IMR-90 (cell line): ENCODE measurements at regions not wholly inside any gene's neighbourhood (a gene's known extent, or its start where the extent isn't known, plus 50 kb on each side); places are given as distances from the start of the nearest gene placed in this dataset.

Source experiments
- ATAC-seq: fragments of 200-7000 bp; cut with Tn5 transposase; 2 replicates; pipeline ENCODE4 v1.9.1; 2020; ENCODE audit warnings: low read depth, mild to moderate bottlenecking, moderate library complexity
- BruUV-seq: library from RNA; stranded (reverse); fragments of 400-500 nt; replicated peaks from 2 replicates; lab custom pipeline; 2021; lab: Mats Ljungman, UMichigan
- CTCF ChIA-PET: fragments of 300-600 bp; formaldehyde crosslinking; extraction: SDS; loops from one replicate; lab custom pipeline; 2021; ENCODE audit warnings: antibody characterized with exemption; lab: Yijun Ruan, JAX
- POLR2A ChIA-PET: fragments of 300-600 bp; sonication (Branson Sonifier 250); formaldehyde crosslinking; loops from one replicate; lab custom pipeline; 2022; ENCODE audit warnings: antibody characterized with exemption; ENCODE audit not compliant: unreplicated experiment; lab: Charles Lee
- DNase-seq: peaks from one replicate; pipeline ENCODE4 v3.0.0; 2013
- H2AFZ ChIP-seq: replicated peaks from 2 replicates; pipeline ENCODE3; 2013; ENCODE audit warnings: low read length, mild to moderate bottlenecking; ENCODE audit not compliant: poor library complexity
- H2AK5ac ChIP-seq: 2 replicates; pipeline ENCODE4 v1.6.1; 2013; ENCODE audit warnings: low read depth, low read length, inconsistent platforms
- H2AK9ac ChIP-seq: replicated peaks from 2 replicates; pipeline ENCODE3; 2013; ENCODE audit warnings: mild to moderate bottlenecking, low read depth, low read length, moderate library complexity; ENCODE audit not compliant: poor library complexity
- H2BK120ac ChIP-seq: 2 replicates; pipeline ENCODE4 v1.6.1; 2013; ENCODE audit warnings: low read depth, low read length, inconsistent platforms
- H2BK15ac ChIP-seq: 3 replicates; pipeline ENCODE4 v1.6.1; 2013; ENCODE audit warnings: low read depth, low read length, inconsistent platforms
- H2BK20ac ChIP-seq: 2 replicates; pipeline ENCODE4 v1.6.1; 2013; ENCODE audit warnings: low read depth, mild to moderate bottlenecking, inconsistent platforms, low read length, moderate library complexity
- H2BK5ac ChIP-seq: 2 replicates; pipeline ENCODE4 v1.6.1; 2013; ENCODE audit warnings: mild to moderate bottlenecking, low read depth, low read length, inconsistent platforms; ENCODE audit not compliant: poor library complexity, severe bottlenecking
- H3K14ac ChIP-seq: replicated peaks from 2 replicates; pipeline ENCODE4 v1.6.1; 2013; ENCODE audit warnings: low read depth, low read length, inconsistent platforms
- H3K18ac ChIP-seq: 2 replicates; pipeline ENCODE4 v1.6.1; 2013; ENCODE audit warnings: low read depth, low read length, control low read depth
- H3K23ac ChIP-seq: 2 replicates; pipeline ENCODE4 v1.6.1; 2013; ENCODE audit warnings: low read depth, low read length, inconsistent platforms
- H3K27ac ChIP-seq: 2 replicates; pipeline ENCODE4 v1.5.1; 2013; ENCODE audit warnings: mild to moderate bottlenecking, control low read depth, low read length; ENCODE audit not compliant: insufficient read depth
- H3K27me3 ChIP-seq: 2 replicates; pipeline ENCODE4 v1.6.1; 2013; ENCODE audit warnings: low read length; ENCODE audit not compliant: control insufficient read depth, insufficient read depth
- H3K36me3 ChIP-seq: 2 replicates; pipeline ENCODE4 v1.6.1; 2013; ENCODE audit warnings: low read length, mixed read lengths; ENCODE audit not compliant: control insufficient read depth, insufficient read depth
- H3K4ac ChIP-seq: 2 replicates; pipeline ENCODE4 v1.6.1; 2013; ENCODE audit warnings: low read depth, low read length, inconsistent platforms
- H3K4me1 ChIP-seq: 2 replicates; pipeline ENCODE4 v1.6.1; 2013; ENCODE audit warnings: low read length, mixed read lengths; ENCODE audit not compliant: control insufficient read depth, insufficient read depth
- H3K4me2 ChIP-seq: 2 replicates; pipeline ENCODE4 v1.6.1; 2013; ENCODE audit warnings: low read depth, mild to moderate bottlenecking, control low read depth, low read length, moderate library complexity
- H3K4me3 ChIP-seq: 2 replicates; pipeline ENCODE4 v1.5.1; 2013; ENCODE audit warnings: low read depth, mild to moderate bottlenecking, control low read depth, low read length, moderate library complexity; ENCODE audit not compliant: insufficient read depth
- H3K56ac ChIP-seq: 2 replicates; pipeline ENCODE4 v1.6.1; 2013; ENCODE audit warnings: low read length, inconsistent platforms; ENCODE audit not compliant: insufficient read depth; ENCODE audit errors: extremely low read depth
- H3K79me1 ChIP-seq, 2 experiments: 2 replicates each; pipeline ENCODE4 v1.6.1; 2013; ENCODE audit warnings: low read length in 2 of 2, inconsistent platforms in 1 of 2, low read depth in 1 of 2
- H3K9ac ChIP-seq: 2 replicates; pipeline ENCODE4 v1.6.1; 2013; ENCODE audit warnings: low read depth, low read length, control low read depth
- H3K9me1 ChIP-seq: 2 replicates; pipeline ENCODE4 v1.6.1; 2013; ENCODE audit warnings: low read length, inconsistent platforms; ENCODE audit not compliant: insufficient read depth
- H3K9me3 ChIP-seq: 2 replicates; pipeline ENCODE4 v1.6.1; 2013; ENCODE audit warnings: low read length; ENCODE audit not compliant: control insufficient read depth, insufficient read depth
- H4K20me1 ChIP-seq: 2 replicates; pipeline ENCODE4 v1.6.1; 2013; ENCODE audit warnings: low read length, inconsistent platforms; ENCODE audit not compliant: insufficient read depth
- H4K5ac ChIP-seq: 2 replicates; pipeline ENCODE4 v1.6.1; 2013; ENCODE audit warnings: mild to moderate bottlenecking, low read depth, low read length, control low read depth
- H4K8ac ChIP-seq, 2 experiments: 2 replicates each; pipeline ENCODE4 v1.6.1; 2013; ENCODE audit warnings: low read depth in 2 of 2, low read length in 2 of 2, control low read depth in 1 of 2, inconsistent platforms in 1 of 2
- H4K91ac ChIP-seq: 2 replicates; pipeline ENCODE4 v1.6.1; 2013; ENCODE audit warnings: low read depth, low read length, inconsistent platforms; ENCODE audit not compliant: insufficient read depth
- BHLHE40 ChIP-seq: fragments of 150-350 bp; IDR thresholded peaks from 2 replicates; pipeline ENCODE4 v1.6.1; 2016; ENCODE audit warnings: mild to moderate bottlenecking, low read depth, low read length
- CEBPB ChIP-seq: IDR thresholded peaks from 2 replicates; pipeline ENCODE4 v1.6.1; 2012; ENCODE audit warnings: low read depth, low read length, improper control_type of control experiment
- CHD1 ChIP-seq: IDR thresholded peaks from 2 replicates; pipeline ENCODE4 v1.6.1; 2012; ENCODE audit warnings: low read depth, low read length, improper control_type of control experiment
- ELK1 ChIP-seq: fragments of 150-350 bp; IDR thresholded peaks from 2 replicates; pipeline ENCODE4 v1.6.1; 2016; ENCODE audit warnings: low read depth, mild to moderate bottlenecking, low read length, moderate library complexity, borderline replicate concordance
- FOS ChIP-seq: fragments of 150-350 bp; IDR thresholded peaks from 2 replicates; pipeline ENCODE4 v1.6.1; 2016; ENCODE audit warnings: low read depth, low read length
- MAFK ChIP-seq: IDR thresholded peaks from 2 replicates; pipeline ENCODE4 v1.6.1; 2012; ENCODE audit warnings: low read depth, low read length, improper control_type of control experiment
- MAZ ChIP-seq: IDR thresholded peaks from 2 replicates; pipeline ENCODE4 v1.6.1; 2012; ENCODE audit warnings: low read depth, mild to moderate bottlenecking, low read length, improper control_type of control experiment, moderate library complexity, borderline replicate concordance
- MXI1 ChIP-seq: IDR thresholded peaks from 2 replicates; pipeline ENCODE4 v1.6.1; 2012; ENCODE audit warnings: low read depth, mild to moderate bottlenecking, low read length, moderate library complexity, borderline replicate concordance
- NFE2L2 ChIP-seq: fragments of 150-350 bp; IDR thresholded peaks from 2 replicates; pipeline ENCODE4 v1.6.1; 2016; ENCODE audit warnings: low read depth, mild to moderate bottlenecking, low read length
- POLR2A ChIP-seq: IDR thresholded peaks from 2 replicates; pipeline ENCODE4 v1.6.1; 2012; ENCODE audit warnings: mild to moderate bottlenecking, low read depth, low read length
- RAD21 ChIP-seq: IDR thresholded peaks from 2 replicates; pipeline ENCODE4 v1.6.1; 2012; ENCODE audit warnings: low read length, improper control_type of control experiment
- RCOR1 ChIP-seq: IDR thresholded peaks from 2 replicates; pipeline ENCODE4 v1.6.1; 2012; ENCODE audit warnings: mild to moderate bottlenecking, low read length, improper control_type of control experiment; ENCODE audit not compliant: insufficient replicate concordance
- RFX5 ChIP-seq: IDR thresholded peaks from 2 replicates; pipeline ENCODE4 v1.8.0; 2012; ENCODE audit warnings: low read depth, mild to moderate bottlenecking, low read length, moderate library complexity
- SMC3 ChIP-seq: fragments of 150-350 bp; IDR thresholded peaks from 2 replicates; pipeline ENCODE4 v1.6.1; 2016; ENCODE audit warnings: low read depth, mild to moderate bottlenecking, antibody characterized with exemption, low read length, moderate library complexity
- WGBS, 2 experiments: methylation state at CpG; one replicate each; pipeline versions ENCODE4 v1.1.5 to v1.1.7; 2013; ENCODE audit warnings: missing lambda C conversion rate in 2 of 2; ENCODE audit not compliant: insufficient read length in 1 of 2; ENCODE audit errors: extremely low coverage in 2 of 2; 5-methylcytosine and 5-hydroxymethylcytosine counted together
- dilution Hi-C: fragments of 300-500 bp; cut with HindIII; formaldehyde crosslinking; loops from one replicate; pipeline ENCODE4 v1.14.3; 2018; ENCODE audit warnings: low sequenced_read_pairs; ENCODE audit not compliant: unreplicated experiment
- in situ Hi-C: fragments of 300-500 bp; cut with MboI; formaldehyde crosslinking; loops from 3 replicates; pipeline ENCODE4 v1.14.3; 2019; ENCODE audit warnings: low sequenced_read_pairs, inconsistent platforms, mixed read lengths
- intact Hi-C: fragments of 100-400 bp; cut with micrococcal nuclease; formaldehyde crosslinking; loops from 2 replicates; pipeline ENCODE4 v1.10.0; 2022
- TF ChIP-seq, protein P1 (sequence below): conservative IDR thresholded peaks from 2 replicates; pipeline ENCODE4 v1.5.1; 2012; ENCODE audit warnings: mild to moderate bottlenecking, low read depth, low read length, improper control_type of control experiment
- TF ChIP-seq, protein P2 (sequence below): fragments of 150-350 bp; IDR thresholded peaks from 2 replicates; pipeline ENCODE4 v1.6.1; 2017; ENCODE audit warnings: mild to moderate bottlenecking, antibody characterized with exemption, low read length, low read depth

- Histone ChIP-seq H4K20me1 (no peaks in the 10 kb centered on the region), H2AFZ (no peak overlapping the region), H3K79me1 (no peaks in the 10 kb centered on the region), H3K4me2 (no peak overlapping the region), H2BK15ac (no peak overlapping the region), H2BK120ac (no peak overlapping the region), H2AK5ac (no peak overlapping the region), H3K9me3 (peaks cover 8% of the 10 kb centered on the region; the same call in 1 of the 2 replicates), H3K27me3 (no peaks in the 10 kb centered on the region), H3K4ac (no peak overlapping the region), H3K4me1 (no peaks in the 10 kb centered on the region), H3K4me3 (no peak overlapping the region), H3K9ac (no peak overlapping the region), H3K23ac (no peak overlapping the region), H4K91ac (no peak overlapping the region), H4K5ac (no peak overlapping the region), H3K18ac (no peak overlapping the region), H2BK20ac (no peak overlapping the region), H3K36me3 (no peaks in the 10 kb centered on the region), H3K9me1 (no peaks in the 10 kb centered on the region), H3K56ac (no peak overlapping the region), H4K8ac (no peak overlapping the region), H2BK5ac (no peak overlapping the region), H3K14ac (no peak overlapping the region), H2AK9ac (no peak overlapping the region), H3K27ac (no peak overlapping the region)
- TF ChIP-seq SMC3 (no peak), POLR2A (no peak), ELK1 (no peak), RCOR1 (no peak), MAFK (no peak), MXI1 (no peak), BHLHE40 (no peak), NFE2L2 (no peak), MAZ (no peak), FOS (no peak), CHD1 (no peak), CEBPB (no peak), RAD21 (no peak), RFX5 (no peak)
- TF ChIP-seq, protein P1, sequence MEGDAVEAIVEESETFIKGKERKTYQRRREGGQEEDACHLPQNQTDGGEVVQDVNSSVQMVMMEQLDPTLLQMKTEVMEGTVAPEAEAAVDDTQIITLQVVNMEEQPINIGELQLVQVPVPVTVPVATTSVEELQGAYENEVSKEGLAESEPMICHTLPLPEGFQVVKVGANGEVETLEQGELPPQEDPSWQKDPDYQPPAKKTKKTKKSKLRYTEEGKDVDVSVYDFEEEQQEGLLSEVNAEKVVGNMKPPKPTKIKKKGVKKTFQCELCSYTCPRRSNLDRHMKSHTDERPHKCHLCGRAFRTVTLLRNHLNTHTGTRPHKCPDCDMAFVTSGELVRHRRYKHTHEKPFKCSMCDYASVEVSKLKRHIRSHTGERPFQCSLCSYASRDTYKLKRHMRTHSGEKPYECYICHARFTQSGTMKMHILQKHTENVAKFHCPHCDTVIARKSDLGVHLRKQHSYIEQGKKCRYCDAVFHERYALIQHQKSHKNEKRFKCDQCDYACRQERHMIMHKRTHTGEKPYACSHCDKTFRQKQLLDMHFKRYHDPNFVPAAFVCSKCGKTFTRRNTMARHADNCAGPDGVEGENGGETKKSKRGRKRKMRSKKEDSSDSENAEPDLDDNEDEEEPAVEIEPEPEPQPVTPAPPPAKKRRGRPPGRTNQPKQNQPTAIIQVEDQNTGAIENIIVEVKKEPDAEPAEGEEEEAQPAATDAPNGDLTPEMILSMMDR, result no peak
- TF ChIP-seq, protein P2, sequence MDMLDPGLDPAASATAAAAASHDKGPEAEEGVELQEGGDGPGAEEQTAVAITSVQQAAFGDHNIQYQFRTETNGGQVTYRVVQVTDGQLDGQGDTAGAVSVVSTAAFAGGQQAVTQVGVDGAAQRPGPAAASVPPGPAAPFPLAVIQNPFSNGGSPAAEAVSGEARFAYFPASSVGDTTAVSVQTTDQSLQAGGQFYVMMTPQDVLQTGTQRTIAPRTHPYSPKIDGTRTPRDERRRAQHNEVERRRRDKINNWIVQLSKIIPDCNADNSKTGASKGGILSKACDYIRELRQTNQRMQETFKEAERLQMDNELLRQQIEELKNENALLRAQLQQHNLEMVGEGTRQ, result no peak
- no TSS peak for BruUV-seq
- in situ Hi-C loops (no loop called here), intact Hi-C loops (no loop called here), dilution Hi-C loops (no loop called here)
- DNase-seq (no peak), ATAC-seq (no peak)
- POLR2A ChIA-PET, result no interaction called here
- CTCF ChIA-PET, result no interaction called here
- WGBS, 2 experiments, result no CpG with 5 or more reads among the region's 1 CpG
Observed at GRCh38 chr3:40627095-40627494, 102.3 kb downstream of the ZNF621 start.
